Inflammatory macrophage treated with lipopolysaccharide for 1 hour (primary cell): ENCODE measurements at regions not wholly inside any gene's neighbourhood (a gene's known extent, or its start where the extent isn't known, plus 50 kb on each side); places are given as distances from the start of the nearest gene placed in this dataset.

Experiments
- DNase-seq, 2 donors: peaks; one replicate each; pipeline ENCODE4 v3.0.0-alpha.2; 2020 to 2022

DNA sequence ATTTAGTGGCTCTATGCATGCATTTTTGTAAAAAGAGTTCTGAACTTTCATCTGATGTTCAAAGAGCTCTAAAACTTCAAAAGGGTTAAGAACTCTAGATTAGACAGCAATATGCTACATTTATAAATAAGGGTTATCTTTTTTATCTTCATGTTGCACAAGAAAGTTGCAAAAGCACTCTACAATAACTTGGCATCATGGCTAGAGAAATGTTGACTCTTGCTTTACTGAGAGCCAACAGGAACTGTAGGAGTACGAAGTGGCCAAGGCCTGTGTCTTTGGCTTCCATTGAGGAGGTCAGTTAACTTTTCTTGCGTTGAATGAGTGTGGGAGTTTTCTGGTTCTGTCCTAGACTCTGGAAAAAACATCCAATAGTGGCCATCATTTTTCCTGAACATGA lies 516.9 kb downstream of the TFAP2B start:
- DNase-seq = no peak

DNA sequence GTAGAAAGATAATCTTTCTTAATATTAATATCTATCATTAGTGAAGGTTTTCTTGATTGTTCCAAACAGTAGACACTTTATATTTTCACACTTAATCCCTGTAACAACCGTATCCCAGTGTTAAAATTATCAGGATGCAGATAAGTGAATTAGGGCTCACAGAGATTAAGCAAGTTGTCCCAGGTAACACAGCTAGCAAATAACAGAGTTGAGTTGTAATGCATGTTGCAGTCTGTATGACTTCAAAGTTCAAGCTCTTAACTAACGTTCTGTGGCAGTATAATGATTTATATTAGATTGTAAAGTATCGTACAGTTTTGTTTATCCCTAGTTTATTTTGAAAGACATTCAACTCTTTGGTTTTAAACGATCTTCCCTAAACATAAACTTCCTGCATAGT lies 517.5 kb downstream of the TFAP2B start:
- no peak for DNase-seq

DNA sequence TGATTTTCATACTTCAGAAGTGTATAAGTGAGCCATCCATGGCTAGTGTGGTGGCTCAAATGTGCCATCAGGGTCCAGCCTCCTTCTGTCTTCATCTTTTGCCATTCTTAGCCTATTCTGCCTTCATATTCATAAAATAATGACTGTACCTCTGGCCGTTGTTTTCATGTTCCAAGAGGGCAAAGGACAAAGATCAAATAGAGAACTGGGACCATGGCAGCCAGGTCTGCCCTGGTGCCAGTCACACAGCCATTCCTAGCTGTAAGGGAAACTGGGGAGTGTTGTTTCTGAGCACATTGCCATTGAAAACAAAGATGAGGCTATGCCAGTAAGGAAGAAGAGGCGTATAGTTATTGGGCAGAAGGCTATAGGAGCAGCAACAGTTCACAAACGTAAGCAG lies 518.6 kb downstream of the TFAP2B start:
- no peak for DNase-seq

DNA sequence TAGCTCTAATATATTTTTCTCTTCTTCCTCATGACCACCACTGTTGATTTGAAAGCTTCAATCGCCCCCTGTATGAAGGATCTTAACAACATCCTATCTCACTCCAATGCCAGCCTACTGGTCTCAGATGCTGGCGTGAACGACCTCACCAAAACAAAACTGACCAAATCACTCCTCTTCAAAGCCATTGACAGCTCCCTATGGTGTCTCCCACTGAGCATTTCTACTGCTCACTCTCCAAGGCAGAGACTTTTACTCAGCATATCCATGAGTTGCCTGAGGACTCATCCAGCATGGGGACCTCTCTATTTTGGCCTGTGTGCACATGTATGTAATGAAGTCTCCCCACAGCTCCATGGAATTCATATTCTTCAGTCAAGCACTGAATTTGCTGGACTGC lies 520.4 kb downstream of the TFAP2B start:
- no peak for DNase-seq

DNA sequence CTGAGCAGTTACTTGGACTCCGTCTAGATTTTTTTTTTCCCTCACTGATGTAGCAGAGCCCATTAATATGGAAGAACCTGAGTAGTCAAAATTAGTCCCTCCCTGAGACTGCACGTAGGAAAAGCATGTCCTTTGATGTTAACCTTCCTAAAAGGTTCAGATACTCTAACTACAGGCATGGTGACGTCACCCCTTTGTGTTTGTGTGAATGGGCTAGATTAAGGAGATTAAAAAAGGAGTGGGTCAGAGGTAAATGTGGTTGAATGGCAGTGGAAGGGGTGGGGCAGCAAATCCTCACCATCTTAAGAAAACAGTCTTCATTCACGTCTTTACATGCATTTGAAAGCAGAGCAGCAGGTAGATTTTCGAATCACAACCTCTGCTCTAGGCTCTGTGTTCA lies 521.1 kb downstream of the TFAP2B start:
- no peak for DNase-seq

DNA sequence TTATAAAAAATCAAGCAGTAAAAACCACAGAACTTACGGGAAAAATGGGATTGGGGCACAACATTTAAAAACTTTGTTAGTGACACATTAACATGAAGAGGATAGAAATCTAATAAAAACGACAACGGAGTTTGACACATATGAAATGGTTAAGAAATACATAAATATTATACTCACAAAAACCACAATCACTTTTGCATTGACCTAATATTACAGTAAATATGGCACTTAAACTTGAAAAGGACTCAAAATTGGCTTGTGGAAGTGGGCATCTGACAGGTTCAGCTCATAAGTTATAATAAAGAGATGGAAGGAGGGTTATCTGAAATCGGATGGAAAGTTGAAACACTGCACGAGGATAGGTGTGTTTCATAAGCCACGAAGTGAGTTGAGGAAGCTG lies 523.7 kb downstream of the TFAP2B start:
- no peak for DNase-seq

DNA sequence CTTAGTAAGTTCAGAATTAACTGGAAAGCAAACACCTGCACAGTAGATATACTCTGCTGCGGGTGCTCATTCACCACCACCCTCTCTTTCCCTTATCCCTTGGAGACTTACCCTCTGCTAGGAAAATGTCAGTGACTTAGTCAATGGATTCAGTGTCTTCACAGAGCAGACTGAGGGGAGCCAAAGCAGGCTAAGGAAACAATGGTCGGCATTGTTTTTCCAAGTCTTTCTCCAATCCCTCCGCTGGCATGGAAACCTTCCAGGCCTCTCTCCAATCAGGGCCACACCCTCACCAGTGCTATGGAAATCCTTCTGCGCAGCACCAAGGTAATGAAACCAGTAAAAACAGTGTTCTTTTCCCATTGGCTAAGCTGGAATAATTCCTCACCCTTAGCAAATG lies 531.2 kb downstream of the TFAP2B start:
- DNase-seq = no peak

DNA sequence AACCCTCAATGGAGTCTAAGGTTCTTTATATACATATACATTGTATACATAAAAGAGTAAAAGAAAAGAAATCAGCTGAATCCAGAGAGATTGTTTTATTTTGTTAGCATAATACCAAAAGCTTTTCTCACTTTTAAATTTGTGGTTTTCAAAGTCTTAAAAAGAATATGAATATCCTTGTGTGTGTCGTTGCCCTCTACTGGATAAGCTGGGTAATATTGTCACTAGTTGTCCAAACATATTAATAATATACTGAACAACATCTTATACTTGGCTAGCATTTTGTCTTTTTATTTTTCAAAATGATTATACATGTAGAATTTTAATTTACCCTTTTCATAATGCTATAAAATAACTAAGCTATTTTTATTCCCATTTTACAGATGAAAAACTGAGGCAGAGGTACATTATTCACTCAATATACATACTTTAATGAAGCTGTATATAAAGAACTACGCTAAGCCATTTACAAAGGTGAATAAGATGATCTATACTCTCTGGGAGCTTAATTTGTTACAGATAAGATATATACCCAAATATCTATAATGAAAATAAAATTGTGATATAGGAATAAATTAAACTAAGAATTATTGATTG lies 531.7 kb downstream of the TFAP2B start:
- peak; percentile 19 to 50 for DNase-seq

DNA sequence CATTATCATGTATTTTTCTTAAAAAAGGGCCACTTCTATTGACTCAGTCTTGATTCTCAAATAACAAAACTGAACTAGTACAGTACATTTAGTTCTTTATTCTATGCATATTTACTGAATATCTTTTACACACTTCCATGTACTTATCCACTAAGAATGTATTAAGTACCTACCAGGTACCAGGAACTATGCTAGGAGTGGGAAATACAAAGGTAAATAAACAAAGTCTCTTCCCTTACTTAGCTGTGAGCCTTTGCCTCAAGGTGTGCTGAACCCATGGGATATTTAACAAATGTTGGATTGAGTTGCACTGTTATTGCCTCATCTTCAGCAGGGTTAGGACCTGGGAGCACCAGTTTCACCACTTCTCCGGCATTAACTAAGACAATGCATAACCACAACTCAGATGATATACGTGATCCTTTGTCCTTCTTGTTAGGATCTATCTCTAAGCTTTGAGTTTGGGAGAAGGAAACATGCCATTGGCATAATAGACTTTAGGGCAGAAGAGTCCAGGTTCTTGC lies 533.9 kb downstream of the TFAP2B start:
- DNase-seq = no peak

DNA sequence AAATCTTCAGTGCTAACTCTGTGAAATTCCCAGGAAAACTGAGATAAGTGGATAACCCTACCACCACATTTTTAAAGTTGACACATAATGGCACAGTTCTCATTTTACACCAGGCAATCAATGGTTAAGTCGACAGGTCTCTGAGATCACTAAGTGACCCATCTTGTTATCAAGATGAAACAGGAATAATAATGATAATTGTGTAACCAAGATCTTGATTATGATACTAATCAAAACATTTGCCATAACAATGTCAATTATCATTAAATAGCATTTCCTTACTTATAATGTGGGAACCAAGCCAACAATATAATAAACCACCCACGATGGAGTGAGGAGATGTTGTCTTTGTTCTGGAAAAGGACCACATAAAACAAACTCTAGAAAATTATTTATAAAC lies 541.6 kb downstream of the TFAP2B start:
- DNase-seq = no peak

DNA sequence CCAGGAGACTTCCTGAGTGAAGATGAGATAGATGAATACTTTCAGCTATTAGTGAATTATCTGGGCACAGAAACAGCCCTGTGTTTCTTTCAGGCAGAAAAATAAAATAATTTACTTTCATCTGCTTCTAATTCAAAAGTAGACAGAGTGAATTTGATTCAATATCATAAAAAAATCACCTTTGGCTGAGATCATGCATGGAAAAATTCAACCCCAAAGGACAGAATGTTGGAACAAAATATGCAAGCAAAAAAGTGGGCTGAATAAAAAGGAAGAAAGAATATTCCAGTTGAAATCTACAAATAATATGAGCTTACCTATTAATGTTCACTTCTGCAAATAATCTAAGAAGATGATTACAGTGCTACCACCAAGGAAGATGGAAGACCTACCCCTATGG lies 546.9 kb downstream of the TFAP2B start:
- DNase-seq = no peak

DNA sequence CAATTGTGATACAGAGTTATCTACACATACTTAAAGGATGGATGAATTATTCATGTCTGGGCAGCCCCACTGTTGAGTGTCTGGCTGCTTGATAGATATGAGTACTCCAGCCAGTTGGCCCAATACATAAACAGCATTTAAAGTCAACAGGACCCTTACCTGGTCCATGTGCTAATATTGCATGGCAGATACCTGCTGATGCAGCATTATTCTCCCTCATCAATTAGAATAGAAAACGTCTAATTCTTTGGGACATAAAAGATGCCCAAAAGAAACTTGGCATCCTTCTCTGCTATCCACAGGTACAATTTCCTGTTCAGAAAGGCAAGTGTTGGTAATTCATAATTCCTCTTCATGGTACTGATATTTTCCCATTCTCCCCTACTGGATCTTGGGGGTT lies 550.8 kb downstream of the TFAP2B start:
- DNase-seq = no peak

DNA sequence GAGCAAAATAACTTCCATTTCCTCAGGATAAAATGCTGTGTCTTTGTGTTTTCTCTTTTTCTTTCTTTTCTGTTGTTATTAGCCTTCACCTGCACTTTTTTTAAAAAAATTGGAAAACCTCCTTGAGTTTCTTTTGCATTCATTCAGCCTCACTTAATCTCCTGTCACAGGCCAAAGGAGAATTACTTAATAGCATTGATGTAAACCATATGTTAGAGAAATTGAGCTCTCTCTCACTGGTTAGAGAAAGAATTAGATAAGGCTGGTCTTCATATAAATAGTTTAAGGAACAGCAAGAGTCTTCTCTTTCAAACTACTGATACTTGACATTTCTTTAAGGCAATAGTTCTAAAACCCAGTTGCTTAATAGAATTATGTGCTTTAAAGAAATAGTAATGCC lies 564.2 kb downstream of the TFAP2B start:
- DNase-seq = no peak

DNA sequence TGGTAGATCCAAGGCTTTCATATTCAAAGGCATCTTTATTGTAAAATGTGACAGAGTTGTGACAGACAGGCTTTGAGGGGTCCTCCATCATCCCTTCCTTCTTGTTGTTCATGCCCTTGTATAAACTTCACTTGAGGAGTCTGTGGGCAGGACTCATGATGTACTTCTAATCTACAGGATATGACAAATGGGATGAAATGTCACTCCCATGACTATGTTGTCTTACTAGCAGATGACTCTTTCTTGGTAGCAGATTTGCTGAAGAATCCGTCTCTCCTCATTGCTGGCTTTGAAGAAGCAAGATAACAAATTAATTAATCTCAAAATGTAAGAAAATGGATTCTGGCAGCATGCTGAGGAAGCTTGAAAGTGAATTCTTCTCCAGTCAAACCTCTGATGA lies 566.1 kb downstream of the TFAP2B start:
- no peak for DNase-seq

DNA sequence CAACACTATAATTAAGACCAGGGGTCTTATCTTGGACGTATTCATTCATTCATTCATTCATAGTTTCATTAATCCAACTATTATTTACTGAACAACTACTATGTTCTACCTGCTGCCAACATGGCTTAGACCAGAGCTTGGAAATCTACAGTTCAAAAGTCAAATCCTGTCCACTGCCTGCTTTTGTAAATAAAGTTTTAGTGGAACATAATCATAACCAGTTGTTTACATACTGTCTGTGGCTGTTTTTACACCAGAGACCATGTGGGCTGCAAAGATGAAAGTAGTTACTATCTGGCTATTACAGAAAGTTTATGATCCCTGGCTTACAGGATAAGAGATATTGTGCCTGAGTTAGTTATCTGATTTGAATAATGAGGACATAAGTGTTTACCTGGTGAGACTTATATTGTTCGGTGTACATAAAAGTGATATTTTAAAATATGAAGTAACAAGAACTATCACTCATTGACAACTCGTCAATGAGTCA lies 567.7 kb downstream of the TFAP2B start:
- DNase-seq = no peak

DNA sequence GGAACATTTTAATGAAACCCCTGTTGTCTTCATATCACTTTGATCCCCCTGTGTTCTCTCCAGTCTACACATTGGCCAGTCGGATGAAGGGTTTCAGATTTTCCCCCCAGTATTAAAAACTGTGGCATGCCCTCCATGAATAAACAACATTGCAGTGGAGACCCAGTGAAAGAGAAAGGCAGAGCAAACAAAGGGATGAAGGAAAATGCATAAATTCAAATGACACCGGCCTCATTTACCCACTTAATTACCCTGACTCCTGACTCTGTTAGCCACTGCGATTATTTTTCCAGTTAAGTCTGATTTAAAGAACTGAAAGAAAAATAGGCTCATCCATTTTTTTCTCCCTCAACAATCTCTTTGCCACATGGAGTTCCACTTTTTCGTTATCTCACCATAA lies 569.2 kb downstream of the TFAP2B start:
- DNase-seq = no peak

DNA sequence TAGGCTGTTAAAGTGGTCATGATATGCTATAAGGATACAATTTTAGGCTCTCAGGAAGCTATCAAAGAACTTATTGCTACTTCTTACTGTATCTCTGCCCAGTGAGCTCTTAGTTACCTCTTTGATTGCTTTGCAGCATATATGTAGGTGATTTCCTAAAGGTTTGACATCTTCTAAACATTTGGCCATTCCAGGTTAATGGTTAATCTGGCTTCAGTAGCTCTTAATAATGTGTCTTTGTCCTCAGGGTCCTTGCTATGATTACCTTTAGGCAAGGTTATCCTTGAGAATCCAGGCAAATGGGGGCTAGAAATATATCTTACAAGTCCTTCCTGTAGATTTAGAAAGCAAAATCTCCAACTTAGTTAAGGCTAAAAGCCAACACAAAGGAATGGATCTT lies 575.4 kb downstream of the TFAP2B start:
- DNase-seq = no peak

DNA sequence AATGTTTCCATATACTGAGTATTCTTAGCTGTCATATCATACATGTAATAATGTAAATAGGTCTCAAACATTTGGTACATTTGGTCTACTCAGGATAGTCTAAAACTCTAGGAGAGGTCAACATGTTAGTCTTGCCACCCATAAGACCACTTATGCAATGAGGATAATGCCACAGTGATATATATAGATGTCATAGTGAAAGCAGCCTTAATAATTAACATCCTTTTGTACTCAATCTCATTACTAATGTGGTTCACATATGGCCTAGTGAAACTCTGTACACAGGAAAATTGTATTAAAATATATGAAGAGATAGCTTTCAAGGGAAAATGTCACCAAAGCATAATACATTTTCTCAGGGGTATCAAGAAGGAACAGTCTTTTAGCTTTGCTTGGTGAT lies 577.9 kb downstream of the TFAP2B start:
- no peak for DNase-seq

DNA sequence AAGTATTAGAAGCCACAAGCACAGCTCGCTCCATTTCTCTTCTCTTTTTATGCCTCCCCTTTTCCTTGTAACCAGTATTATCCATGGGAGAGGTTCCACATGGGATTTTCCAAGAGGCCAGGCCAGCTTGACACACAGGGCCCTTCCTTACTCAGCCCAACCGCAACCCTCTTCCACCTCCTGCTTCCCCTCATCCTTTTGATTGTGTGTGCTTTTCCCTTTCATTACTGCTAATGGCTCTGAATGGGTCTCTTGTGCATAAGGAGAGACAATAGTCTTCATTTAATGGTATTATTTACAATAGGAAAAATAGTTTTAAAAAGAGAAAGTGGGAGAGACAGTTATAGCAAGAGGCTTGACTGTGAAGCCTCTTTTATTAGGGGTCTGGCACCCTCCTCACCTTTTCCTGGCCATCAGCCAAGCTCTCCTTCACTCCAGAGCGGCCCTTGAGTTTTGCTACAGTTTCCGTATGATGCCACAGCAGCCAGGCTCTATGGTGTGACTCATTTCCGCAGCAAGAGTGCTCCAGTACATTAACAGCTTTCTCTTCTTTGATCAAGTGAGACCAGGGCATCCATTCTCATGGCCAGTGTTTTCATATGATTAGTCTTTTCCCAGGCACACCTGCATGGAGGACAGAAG lies 579.5 kb downstream of the TFAP2B start:
- DNase-seq = no peak

DNA sequence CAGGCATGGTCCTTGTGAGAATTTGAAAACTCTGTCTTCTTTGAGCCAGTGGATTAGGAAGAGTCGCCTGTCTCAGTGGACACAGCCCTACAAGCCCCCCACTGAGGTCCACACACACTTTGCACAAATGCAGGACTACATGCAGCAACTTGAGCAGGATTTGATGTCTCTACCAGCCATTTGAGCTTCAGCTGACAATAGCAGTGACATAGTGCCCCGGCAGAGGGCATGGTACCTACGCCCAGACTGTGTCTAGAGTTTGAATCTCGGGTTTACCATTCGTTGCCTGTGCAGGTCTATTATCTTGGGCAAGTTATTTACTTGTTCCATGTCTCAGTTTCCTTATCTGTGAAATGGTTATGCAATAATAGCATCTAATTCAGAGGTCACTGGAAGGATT lies 580.1 kb downstream of the TFAP2B start:
- DNase-seq = no peak

DNA sequence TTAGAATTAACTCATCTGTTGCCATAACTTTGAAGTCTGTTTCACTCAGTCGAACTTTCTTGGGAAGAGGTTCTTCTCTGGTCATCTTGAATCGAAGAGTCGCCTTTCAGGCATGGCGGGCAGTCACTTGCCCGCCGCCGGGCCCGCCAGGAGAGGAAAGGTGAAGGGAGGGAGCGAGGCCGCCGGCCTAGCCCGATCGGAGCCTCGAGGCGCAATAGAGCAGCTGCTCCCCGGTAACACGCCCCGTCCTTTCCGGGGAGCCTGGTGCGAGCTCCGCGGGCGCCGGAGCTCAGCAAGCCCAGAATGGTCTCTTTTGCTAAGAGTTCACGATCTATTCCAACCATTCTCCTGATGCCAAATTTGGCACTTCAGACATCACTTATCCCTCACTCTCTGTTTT lies 591.8 kb downstream of the TFAP2B start:
- DNase-seq = no peak

DNA sequence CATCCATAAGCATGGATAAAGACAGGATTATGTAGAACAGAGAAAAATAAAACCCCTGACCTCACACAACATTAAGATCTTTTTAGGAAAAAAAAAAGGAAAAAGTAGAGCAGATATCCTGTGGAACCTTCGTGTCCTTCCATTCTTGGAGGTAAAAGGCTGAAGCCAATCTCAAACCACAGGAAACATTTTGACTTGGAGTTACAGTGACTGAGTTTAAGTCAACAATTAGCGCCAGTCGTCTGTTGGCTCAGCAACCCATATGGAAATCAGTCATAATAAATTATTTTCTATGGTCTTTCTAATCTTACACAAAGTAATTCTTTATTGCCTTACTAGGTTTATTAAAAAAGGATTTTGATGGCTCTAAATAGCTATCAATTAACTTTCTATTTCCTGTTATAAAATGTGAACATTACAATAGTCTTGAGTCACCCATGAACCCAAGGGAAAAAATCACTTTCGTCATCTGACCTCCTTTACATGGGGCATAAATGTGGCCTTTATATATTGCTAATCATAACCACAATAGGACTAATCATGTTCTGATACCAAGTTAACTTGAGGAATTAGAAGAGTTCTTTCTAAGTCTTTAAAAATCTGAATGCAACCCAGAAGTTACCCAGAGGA lies 592.9 kb downstream of the TFAP2B start:
- no peak for DNase-seq

DNA sequence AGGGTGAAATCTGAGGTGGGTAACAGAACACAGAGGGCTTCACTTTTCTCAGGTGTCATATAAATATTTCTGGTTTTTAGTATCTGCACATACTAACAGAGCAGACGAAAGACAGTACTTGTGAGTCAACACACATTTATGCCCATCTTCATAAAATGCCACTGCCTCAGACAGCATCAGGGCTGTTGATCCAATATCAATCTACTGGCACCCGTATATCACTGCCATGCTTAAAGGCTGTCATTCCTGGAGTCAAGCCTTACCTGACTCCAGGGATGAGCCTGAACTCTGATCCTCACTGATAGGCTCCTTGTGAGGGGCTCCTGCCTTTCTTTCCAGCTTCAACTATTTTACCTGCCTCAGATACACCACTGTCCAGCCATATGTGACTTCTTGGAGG lies 595.7 kb downstream of the TFAP2B start:
- DNase-seq = no peak

DNA sequence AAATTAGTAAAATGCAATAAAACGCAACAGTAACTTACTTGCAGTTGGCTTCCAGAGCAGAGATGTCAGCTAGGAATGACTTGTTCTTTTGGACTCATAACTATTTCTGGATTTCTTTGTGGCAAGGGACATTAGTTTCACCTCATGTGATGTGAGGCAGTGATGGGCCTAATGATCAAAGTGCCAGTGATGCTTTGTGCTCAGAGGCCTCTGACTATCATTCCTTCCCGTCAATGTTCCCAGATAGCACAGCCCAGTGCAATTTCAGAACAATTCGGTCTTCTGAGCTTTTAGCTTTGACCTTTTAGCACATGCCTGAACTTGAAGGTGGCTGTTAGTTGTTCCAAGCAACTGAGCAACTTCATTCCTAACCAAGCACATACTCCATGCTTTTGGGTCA lies 596.8 kb downstream of the TFAP2B start:
- no peak for DNase-seq
